SH-SY5Y (cell line): ENCODE measurements at regions not wholly inside any gene's neighbourhood (a gene's known extent, or its start where the extent isn't known, plus 50 kb on each side); places are given as distances from the start of the nearest gene placed in this dataset.

ENCODE experiments used
- GATA2 ChIP-seq: IDR thresholded peaks from 2 replicates; pipeline ENCODE4 v1.6.1; 2011; ENCODE audit warnings: mild to moderate bottlenecking, low read depth, low read length
- GATA3 ChIP-seq: IDR thresholded peaks from 2 replicates; pipeline ENCODE4 v1.6.1; 2011; ENCODE audit warnings: low read depth, mild to moderate bottlenecking, low read length, moderate library complexity

DNA sequence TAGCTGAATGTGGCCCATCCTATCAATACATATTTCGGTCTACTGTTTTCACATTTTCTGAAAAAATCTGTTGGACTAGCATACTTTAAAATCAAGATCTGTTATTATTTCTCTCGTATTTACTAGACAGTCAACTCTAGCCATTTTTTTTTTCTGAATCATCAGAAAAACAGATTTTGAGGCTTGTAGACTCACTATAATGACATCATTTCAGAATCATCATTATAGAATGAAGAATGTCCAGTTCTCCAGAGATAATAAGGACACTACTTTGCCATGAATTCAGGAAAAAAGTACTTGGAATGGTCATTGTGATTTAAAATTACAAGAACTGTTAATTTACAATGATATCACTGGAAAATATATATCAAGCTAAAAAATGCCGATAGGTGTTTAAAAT, 589.8 kb downstream of the KCNH5 start:
- TF ChIP-seq GATA2 (no peak), GATA3 (no peak)
